Natural killer cell treated with Interleukin-12 subunit alpha and Interleukin-12 subunit beta and Interleukin-15 and Interleukin-18, amount 100 ng/mL, for 72 hours (primary cell): ENCODE measurements at regions not wholly inside any gene's neighbourhood (a gene's known extent, or its start where the extent isn't known, plus 50 kb on each side); places are given as distances from the start of the nearest gene placed in this dataset.
A peak's percentile ranks its signal among the peaks of the same experiment; 100 is the strongest.

Experiments
- ATAC-seq, 2 donors: fragments of 150-1000 bp; cut with Tn5 transposase in 1 of 2; sonication (Bioruptor Pico), chemical (Tn5 transposase) in 1 of 2; 2 replicates each; pipeline ENCODE4 v1.10.0; 2021
- DNase-seq: peaks from one replicate; pipeline ENCODE4 v3.0.0; 2022; ENCODE audit warnings: low spot score
- H3K27ac Mint-ChIP-seq, 2 donors: 1 replicate in 1 of 2; 2 replicates in 1 of 2; pipeline ENCODE4 v1.8.0; 2022; ENCODE audit warnings: mixed read lengths in 2 of 2, mild to moderate bottlenecking in 1 of 2, moderate library complexity in 1 of 2
- H3K27me3 Mint-ChIP-seq, 2 donors: 1 replicate in 1 of 2; 2 replicates in 1 of 2; pipeline ENCODE4 v1.8.0; 2022; ENCODE audit warnings: mixed read lengths in 2 of 2
- H3K36me3 Mint-ChIP-seq: one replicate; pipeline ENCODE4 v1.8.0; 2022; ENCODE audit warnings: mixed read lengths
- H3K4me1 Mint-ChIP-seq, 2 donors: 1 replicate in 1 of 2; 2 replicates in 1 of 2; pipeline ENCODE4 v1.8.0; 2022; ENCODE audit warnings: low read depth in 2 of 2, mixed read lengths in 2 of 2, mild to moderate bottlenecking in 1 of 2
- H3K4me3 Mint-ChIP-seq: one replicate; pipeline ENCODE4 v1.8.0; 2022; ENCODE audit warnings: mixed read lengths
- H3K9me3 Mint-ChIP-seq: 2 replicates; pipeline ENCODE4 v1.8.0; 2022; ENCODE audit warnings: mixed read lengths

GRCh38 chr2:211129798-211130197 is 573.4 kb downstream of the CPS1 start:
- DNase-seq (no peak), ATAC-seq (no peak)
- Mint-ChIP-seq H3K36me3 (no peaks in the 10 kb centered on the region), H3K4me3 (no peak overlapping the region), H3K27me3 (no peaks in the 10 kb centered on the region), H3K9me3 (peaks cover 9% of the 10 kb centered on the region), H3K4me1 (no peaks in the 10 kb centered on the region), H3K27ac (no peak overlapping the region)

GRCh38 chr2:211132046-211132445 is 575.6 kb downstream of the CPS1 start:
- H3K9me3 Mint-ChIP-seq: peaks cover 6% of the 10 kb centered on the region
- H3K4me3 Mint-ChIP-seq: no peak overlapping the region
- H3K4me1 Mint-ChIP-seq: no peaks in the 10 kb centered on the region
- H3K27ac Mint-ChIP-seq: no peak overlapping the region
- ATAC-seq (no peak), DNase-seq (no peak)
- H3K36me3 Mint-ChIP-seq: no peaks in the 10 kb centered on the region
- H3K27me3 Mint-ChIP-seq: no peaks in the 10 kb centered on the region

GRCh38 chr2:211132573-211132972 is 576.2 kb downstream of the CPS1 start:
- Mint-ChIP-seq H3K27ac (no peak overlapping the region), H3K4me3 (no peak overlapping the region), H3K9me3 (peaks cover 6% of the 10 kb centered on the region), H3K27me3 (no peaks in the 10 kb centered on the region), H3K4me1 (no peaks in the 10 kb centered on the region), H3K36me3 (no peaks in the 10 kb centered on the region)
- DNase-seq: no peak
- no peak for ATAC-seq

DNA sequence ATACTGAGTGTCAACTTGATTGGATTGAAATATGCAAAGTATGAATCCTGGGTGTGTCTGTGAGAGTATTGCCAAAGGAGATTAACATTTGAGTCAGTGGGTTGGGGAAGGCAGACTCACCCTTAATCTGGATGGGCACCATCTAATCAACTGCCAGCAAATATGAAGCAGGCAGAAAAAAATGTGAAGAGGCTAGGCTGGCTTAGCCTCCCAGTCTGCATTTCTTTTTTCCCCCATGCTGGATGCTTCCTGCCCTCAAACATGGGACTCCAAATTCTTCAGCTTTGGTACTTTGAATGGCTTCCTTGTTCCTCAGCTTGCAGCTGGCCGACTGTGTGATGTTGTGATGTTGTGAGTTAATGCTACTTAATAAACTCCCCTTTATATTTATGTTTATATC is 577.4 kb downstream of the CPS1 start:
- Mint-ChIP-seq H3K9me3 (peaks cover 8% of the 10 kb centered on the region), H3K27ac (no peak overlapping the region), H3K27me3 (no peaks in the 10 kb centered on the region), H3K36me3 (no peaks in the 10 kb centered on the region), H3K4me1 (no peaks in the 10 kb centered on the region), H3K4me3 (no peak overlapping the region)
- no peak for ATAC-seq
- no peak for DNase-seq

DNA sequence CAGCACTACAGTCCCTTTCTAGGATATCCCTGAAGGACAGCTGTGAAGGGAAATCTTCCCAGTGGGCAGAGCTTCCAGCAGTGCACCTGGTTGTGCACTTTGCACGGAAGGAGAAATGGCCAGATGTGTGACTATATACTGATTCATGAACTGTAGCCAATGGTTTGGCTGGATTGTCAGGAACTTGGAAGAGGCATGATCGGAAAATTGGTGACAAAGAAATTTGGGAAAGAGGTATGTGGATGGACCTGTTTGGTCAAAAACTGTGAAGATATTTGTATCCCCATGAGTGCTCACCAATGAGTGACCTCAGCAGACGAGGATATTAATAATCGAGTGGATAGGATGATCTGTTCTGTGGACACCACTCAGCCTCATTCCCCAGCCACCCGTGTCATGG is 582.2 kb downstream of the CPS1 start:
- no peaks in the 10 kb centered on the region for H3K4me1 Mint-ChIP-seq
- no peak for ATAC-seq
- H3K4me3 Mint-ChIP-seq: no peak overlapping the region
- no peak for DNase-seq
- H3K27ac Mint-ChIP-seq: no peak overlapping the region
- no peaks in the 10 kb centered on the region for H3K36me3 Mint-ChIP-seq
- H3K9me3 Mint-ChIP-seq: peaks cover 15% of the 10 kb centered on the region
- H3K27me3 Mint-ChIP-seq: no peaks in the 10 kb centered on the region

- H3K27ac Mint-ChIP-seq: no peak overlapping the region
- DNase-seq (no peak), ATAC-seq (no peak)
- no peak overlapping the region for H3K4me3 Mint-ChIP-seq
- no peaks in the 10 kb centered on the region for H3K4me1 Mint-ChIP-seq
- H3K27me3 Mint-ChIP-seq: no peaks in the 10 kb centered on the region
- no peaks in the 10 kb centered on the region for H3K36me3 Mint-ChIP-seq
- peaks cover 17% of the 10 kb centered on the region for H3K9me3 Mint-ChIP-seq
Observed at GRCh38 chr2:211141646-211142045, 585.2 kb downstream of the CPS1 start.

DNA sequence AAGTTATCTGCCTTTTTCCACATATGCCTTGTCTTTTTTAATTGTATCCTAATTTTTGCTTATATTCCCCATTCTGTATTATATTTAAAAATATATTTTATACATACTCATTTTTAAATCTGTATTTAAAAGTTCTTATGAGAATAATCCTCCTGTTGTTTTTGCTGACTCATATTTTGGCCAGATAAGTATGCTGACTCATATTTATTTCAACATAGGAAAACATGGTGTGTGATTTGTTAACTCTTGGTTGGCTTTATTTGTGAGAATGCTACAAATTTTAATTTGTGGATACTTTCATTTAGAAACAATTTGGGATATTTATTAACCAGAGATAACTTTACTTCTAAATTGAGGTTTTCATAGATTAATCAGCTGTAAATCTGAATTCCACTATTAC is 587.7 kb downstream of the CPS1 start:
- no peaks in the 10 kb centered on the region for H3K27me3 Mint-ChIP-seq
- no peaks in the 10 kb centered on the region for H3K4me1 Mint-ChIP-seq
- H3K4me3 Mint-ChIP-seq: no peak overlapping the region
- no peak for DNase-seq
- H3K9me3 Mint-ChIP-seq: peaks cover 14% of the 10 kb centered on the region
- H3K27ac Mint-ChIP-seq: no peak overlapping the region
- no peak for ATAC-seq
- no peaks in the 10 kb centered on the region for H3K36me3 Mint-ChIP-seq

- H3K9me3 Mint-ChIP-seq: peaks cover 14% of the 10 kb centered on the region
- H3K27ac Mint-ChIP-seq: no peak overlapping the region
- no peaks in the 10 kb centered on the region for H3K36me3 Mint-ChIP-seq
- no peaks in the 10 kb centered on the region for H3K27me3 Mint-ChIP-seq
- H3K4me3 Mint-ChIP-seq: no peak overlapping the region
- no peaks in the 10 kb centered on the region for H3K4me1 Mint-ChIP-seq
- no peak for ATAC-seq
- DNase-seq: no peak
Observed at GRCh38 chr2:211144974-211145665, 588.7 kb downstream of the CPS1 start.

- Mint-ChIP-seq H3K27me3 (no peaks in the 10 kb centered on the region), H3K9me3 (no peaks in the 10 kb centered on the region), H3K4me3 (no peak overlapping the region), H3K4me1 (no peaks in the 10 kb centered on the region), H3K36me3 (no peaks in the 10 kb centered on the region), H3K27ac (no peak overlapping the region)
- no peak for DNase-seq
- no peak for ATAC-seq
Observed at GRCh38 chr2:211149731-211150130, 593.3 kb downstream of the CPS1 start.

GRCh38 chr2:211157211-211157610 is 600.8 kb downstream of the CPS1 start:
- no peak for DNase-seq
- Mint-ChIP-seq H3K4me1 (no peaks in the 10 kb centered on the region), H3K27me3 (no peaks in the 10 kb centered on the region), H3K9me3 (no peaks in the 10 kb centered on the region), H3K36me3 (no peaks in the 10 kb centered on the region), H3K27ac (no peak overlapping the region), H3K4me3 (no peak overlapping the region)
- no peak for ATAC-seq

- ATAC-seq: no peak
- Mint-ChIP-seq H3K27ac (no peak overlapping the region), H3K4me1 (no peaks in the 10 kb centered on the region), H3K9me3 (no peaks in the 10 kb centered on the region), H3K4me3 (no peak overlapping the region), H3K36me3 (no peaks in the 10 kb centered on the region), H3K27me3 (no peaks in the 10 kb centered on the region)
- peak; percentile 69 for DNase-seq
Observed at GRCh38 chr2:211157856-211158463, 601.6 kb downstream of the CPS1 start.

GRCh38 chr2:211159972-211160371 is 603.6 kb downstream of the CPS1 start:
- Mint-ChIP-seq H3K9me3 (no peaks in the 10 kb centered on the region), H3K27me3 (no peaks in the 10 kb centered on the region), H3K27ac (no peak overlapping the region), H3K4me3 (no peak overlapping the region), H3K4me1 (no peaks in the 10 kb centered on the region), H3K36me3 (no peaks in the 10 kb centered on the region)
- DNase-seq (no peak), ATAC-seq (no peak)

DNA sequence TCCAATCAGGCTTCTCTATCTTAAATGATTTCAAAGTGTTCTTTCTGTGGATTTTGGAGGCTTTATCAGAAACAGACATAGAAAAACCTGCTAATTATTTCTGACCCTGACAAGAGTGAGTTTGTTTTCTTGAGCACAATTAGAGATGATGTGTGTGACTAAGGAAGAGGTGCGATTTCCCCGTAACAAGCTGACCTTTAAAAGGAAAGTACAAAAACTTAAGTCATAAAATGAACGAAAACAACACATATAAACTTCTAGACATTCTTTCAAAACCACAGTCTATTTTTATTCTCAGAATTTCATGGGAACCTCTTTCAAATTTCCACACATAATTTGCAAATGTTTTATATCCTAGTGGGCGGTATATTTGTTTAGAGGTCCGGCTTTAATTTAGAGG is 604.8 kb downstream of the CPS1 start:
- no peak overlapping the region for H3K27ac Mint-ChIP-seq
- no peaks in the 10 kb centered on the region for H3K4me1 Mint-ChIP-seq
- H3K9me3 Mint-ChIP-seq: no peaks in the 10 kb centered on the region
- H3K27me3 Mint-ChIP-seq: no peaks in the 10 kb centered on the region
- no peaks in the 10 kb centered on the region for H3K36me3 Mint-ChIP-seq
- ATAC-seq (no peak), DNase-seq (no peak)
- no peak overlapping the region for H3K4me3 Mint-ChIP-seq

GRCh38 chr2:211162911-211163310 is 606.5 kb downstream of the CPS1 start:
- Mint-ChIP-seq H3K36me3 (no peaks in the 10 kb centered on the region), H3K27me3 (no peaks in the 10 kb centered on the region), H3K4me3 (no peak overlapping the region), H3K27ac (no peak overlapping the region), H3K9me3 (no peaks in the 10 kb centered on the region), H3K4me1 (no peaks in the 10 kb centered on the region)
- no peak for DNase-seq
- ATAC-seq: no peak

GRCh38 chr2:211170843-211171242 is 614.4 kb downstream of the CPS1 start:
- peaks cover 14% of the 10 kb centered on the region for H3K9me3 Mint-ChIP-seq
- no peak overlapping the region for H3K4me3 Mint-ChIP-seq
- no peak for ATAC-seq
- H3K4me1 Mint-ChIP-seq: no peaks in the 10 kb centered on the region
- DNase-seq: no peak
- H3K27me3 Mint-ChIP-seq: no peaks in the 10 kb centered on the region
- no peak overlapping the region for H3K27ac Mint-ChIP-seq
- H3K36me3 Mint-ChIP-seq: no peaks in the 10 kb centered on the region
